NCI-H2171 (cell line): ENCODE measurements at regions not wholly inside any gene's neighbourhood (a gene's known extent, or its start where the extent isn't known, plus 50 kb on each side); places are given as distances from the start of the nearest gene placed in this dataset.

ENCODE experiments used
- DNase-seq: peaks from one replicate; lab custom pipeline; 2025; lab: John Stamatoyannopoulos, UW

GRCh38 chr4:136395212-136395722 lies 1137.0 kb downstream of the PCDH18 start:
- DNase-seq = no peak

- no peak for DNase-seq
Measured at GRCh38 chr4:136392576-136392975, 1139.7 kb downstream of the PCDH18 start.

GRCh38 chr4:136390824-136391223 lies 1141.5 kb downstream of the PCDH18 start:
- no peak for DNase-seq

- no peak for DNase-seq
Measured at GRCh38 chr4:136383082-136383481, 1149.2 kb downstream of the PCDH18 start.

- no peak for DNase-seq
Measured at GRCh38 chr4:136371231-136371630, 1161.1 kb downstream of the PCDH18 start.

- DNase-seq = no peak
Measured at GRCh38 chr4:136369073-136369472, 1163.2 kb downstream of the PCDH18 start.

- DNase-seq = no peak
Measured at GRCh38 chr4:136357556-136357955, 1174.7 kb downstream of the PCDH18 start.

- no peak for DNase-seq
Measured at GRCh38 chr4:136355970-136356369, 1176.3 kb downstream of the PCDH18 start.

- no peak for DNase-seq
Measured at GRCh38 chr4:136343340-136343739, 1189.0 kb downstream of the PCDH18 start.

GRCh38 chr4:136342666-136343065 lies 1189.6 kb downstream of the PCDH18 start:
- no peak for DNase-seq

GRCh38 chr4:136337216-136337615 lies 1195.1 kb downstream of the PCDH18 start:
- no peak for DNase-seq

- no peak for DNase-seq
Measured at GRCh38 chr4:136336479-136336878, 1195.8 kb downstream of the PCDH18 start.

- no peak for DNase-seq
Measured at GRCh38 chr4:136329042-136329662, 1203.1 kb downstream of the PCDH18 start.

- no peak for DNase-seq
Measured at GRCh38 chr4:136328131-136328530, 1204.2 kb downstream of the PCDH18 start.

GRCh38 chr4:136320465-136320813 lies 1211.9 kb downstream of the PCDH18 start:
- no peak for DNase-seq

GRCh38 chr4:136319789-136320464 lies 1212.4 kb downstream of the PCDH18 start:
- no peak for DNase-seq

GRCh38 chr4:136316961-136317360 lies 1215.3 kb downstream of the PCDH18 start:
- DNase-seq = no peak

- no peak for DNase-seq
Measured at GRCh38 chr4:136314686-136315085, 1217.6 kb downstream of the PCDH18 start.

GRCh38 chr4:136311774-136312173 lies 1220.5 kb downstream of the PCDH18 start:
- DNase-seq = no peak

- DNase-seq = no peak
Measured at GRCh38 chr4:136307765-136308164, 1224.5 kb downstream of the PCDH18 start.

- DNase-seq = no peak
Measured at GRCh38 chr4:136306361-136306760, 1225.9 kb downstream of the PCDH18 start.

GRCh38 chr4:136302566-136302965 lies 1229.7 kb downstream of the PCDH18 start:
- no peak for DNase-seq

GRCh38 chr4:136301749-136302495 lies 1230.4 kb downstream of the PCDH18 start:
- no peak for DNase-seq
